Hepatocyte (in vitro differentiated cells): ENCODE measurements at regions not wholly inside any gene's neighbourhood (a gene's known extent, or its start where the extent isn't known, plus 50 kb on each side); places are given as distances from the start of the nearest gene placed in this dataset.

ENCODE experiments used
- CTCF ChIP-seq: fragments of 200-600 bp; sonication (generic); IDR thresholded peaks from 2 replicates; pipeline ENCODE4 v1.5.1; 2016; ENCODE audit warnings: antibody characterized with exemption, mild to moderate bottlenecking; ENCODE audit not compliant: poor library complexity
- EZH2 ChIP-seq: fragments of 200-600 bp; sonication (generic); IDR thresholded peaks from 2 replicates; pipeline ENCODE4 v1.6.1; 2016; ENCODE audit warnings: antibody characterized with exemption, mild to moderate bottlenecking, borderline replicate concordance

- no peak for TF ChIP-seq CTCF
- no peak for TF ChIP-seq EZH2
These were observed 349.5 kb downstream of the DRD1 start for GRCh38 chr5:175094461-175094860.
